ENCODE measurements at regions not wholly inside any gene's neighbourhood (a gene's known extent, or its start where the extent isn't known, plus 50 kb on each side); places are given as distances from the start of the nearest gene placed in this dataset.
"Not testable (repeated sequence)": the region's sequence is repeated elsewhere in the genome, so short reads cannot be mapped to it uniquely, and the experiment has no call there.

DNA sequence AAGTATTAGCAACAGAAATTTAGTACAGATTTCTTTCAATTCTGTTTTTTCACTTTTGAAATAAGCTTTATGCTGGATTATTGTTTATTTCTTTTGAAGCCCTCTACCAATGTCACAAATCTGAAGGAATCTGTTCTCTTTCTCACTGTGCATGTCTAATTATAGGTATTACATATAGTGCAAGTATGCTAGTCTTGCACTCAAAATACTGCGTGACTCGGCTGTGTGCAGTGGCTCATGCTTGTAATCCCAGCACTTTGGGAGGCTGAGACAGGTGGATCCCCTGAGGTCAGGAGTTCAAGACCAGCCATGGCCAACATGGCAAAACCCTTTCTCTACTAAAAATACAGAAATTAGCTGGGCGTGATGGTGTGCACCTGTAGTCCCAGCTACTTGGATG lies 95.8 kb upstream of the PLAAT1 start:
- CTCF ChIA-PET, result no interaction called here
- POLR2A ChIA-PET, result no interaction called here
- no peaks in the 10 kb centered on the region for H3K9me3 ChIP-seq
- DNase-seq, result no peak
- TF ChIP-seq, protein P1, sequence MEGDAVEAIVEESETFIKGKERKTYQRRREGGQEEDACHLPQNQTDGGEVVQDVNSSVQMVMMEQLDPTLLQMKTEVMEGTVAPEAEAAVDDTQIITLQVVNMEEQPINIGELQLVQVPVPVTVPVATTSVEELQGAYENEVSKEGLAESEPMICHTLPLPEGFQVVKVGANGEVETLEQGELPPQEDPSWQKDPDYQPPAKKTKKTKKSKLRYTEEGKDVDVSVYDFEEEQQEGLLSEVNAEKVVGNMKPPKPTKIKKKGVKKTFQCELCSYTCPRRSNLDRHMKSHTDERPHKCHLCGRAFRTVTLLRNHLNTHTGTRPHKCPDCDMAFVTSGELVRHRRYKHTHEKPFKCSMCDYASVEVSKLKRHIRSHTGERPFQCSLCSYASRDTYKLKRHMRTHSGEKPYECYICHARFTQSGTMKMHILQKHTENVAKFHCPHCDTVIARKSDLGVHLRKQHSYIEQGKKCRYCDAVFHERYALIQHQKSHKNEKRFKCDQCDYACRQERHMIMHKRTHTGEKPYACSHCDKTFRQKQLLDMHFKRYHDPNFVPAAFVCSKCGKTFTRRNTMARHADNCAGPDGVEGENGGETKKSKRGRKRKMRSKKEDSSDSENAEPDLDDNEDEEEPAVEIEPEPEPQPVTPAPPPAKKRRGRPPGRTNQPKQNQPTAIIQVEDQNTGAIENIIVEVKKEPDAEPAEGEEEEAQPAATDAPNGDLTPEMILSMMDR (IDR thresholded peaks at IDR 0.05; ENCODE audit: insufficient read depth in 1 of 2, low read depth in 1 of 2, low read length in 1 of 2, severe bottlenecking in 1 of 2, unreplicated experiment in 1 of 2), result no peak
- Mint-ChIP-seq H3K27me3 (ENCODE audit: insufficient read depth, unreplicated experiment) (peaks cover 3% of the 10 kb centered on the region), H3K4me1 (ENCODE audit: low read depth, unreplicated experiment) (no peaks in the 10 kb centered on the region), H3K36me3 (ENCODE audit: insufficient read depth, unreplicated experiment) (no peaks in the 10 kb centered on the region), H3K9me3 (ENCODE audit: unreplicated experiment) (no peaks in the 10 kb centered on the region), H3K27ac (ENCODE audit: unreplicated experiment) (no peak overlapping the region), H3K4me3 (ENCODE audit: unreplicated experiment) (no peak overlapping the region)
- no peaks in the 10 kb centered on the region for H3K36me3 ChIP-seq (ENCODE audit: control insufficient read depth, insufficient read depth, low read length)
- no TSS peak for BruUV-seq (replicated peaks)
- no peaks in the 10 kb centered on the region for H3K27me3 ChIP-seq (replicated peaks; ENCODE audit: control insufficient read depth, insufficient read depth, low read length)
- no peaks in the 10 kb centered on the region for H3K4me1 ChIP-seq
- intact Hi-C loops (cut with micrococcal nuclease; ENCODE audit: unreplicated experiment), result no loop called here
- H3K4me3 ChIP-seq (ENCODE audit: low read depth, low read length), result no peak overlapping the region

GRCh38 chr3:193148688-193149473 lies 92.1 kb upstream of the PLAAT1 start:
- ChIA-PET POLR2A (no interaction called here), CTCF (no interaction called here)
- Mint-ChIP-seq H3K36me3 (ENCODE audit: insufficient read depth, unreplicated experiment) (no peaks in the 10 kb centered on the region), H3K4me3 (ENCODE audit: unreplicated experiment) (no peak overlapping the region), H3K27ac (ENCODE audit: unreplicated experiment) (no peak overlapping the region), H3K27me3 (ENCODE audit: insufficient read depth, unreplicated experiment) (no peaks in the 10 kb centered on the region), H3K9me3 (ENCODE audit: unreplicated experiment) (no peaks in the 10 kb centered on the region), H3K4me1 (ENCODE audit: low read depth, unreplicated experiment) (no peaks in the 10 kb centered on the region)
- Histone ChIP-seq H3K4me1 (no peaks in the 10 kb centered on the region), H3K36me3 (ENCODE audit: control insufficient read depth, insufficient read depth, low read length) (no peaks in the 10 kb centered on the region), H3K9me3 (no peaks in the 10 kb centered on the region), H3K27me3 (replicated peaks; ENCODE audit: control insufficient read depth, insufficient read depth, low read length) (no peaks in the 10 kb centered on the region), H3K4me3 (ENCODE audit: low read depth, low read length) (no peak overlapping the region)
- TF ChIP-seq, protein P1 (IDR thresholded peaks at IDR 0.05; ENCODE audit: insufficient read depth in 1 of 2, low read depth in 1 of 2, low read length in 1 of 2, severe bottlenecking in 1 of 2, unreplicated experiment in 1 of 2), result no peak
- DNase-seq, result no peak
- BruUV-seq (replicated peaks), result no TSS peak
- intact Hi-C loops (cut with micrococcal nuclease; ENCODE audit: unreplicated experiment), result no loop called here

- no peak overlapping the region for H3K4me3 Mint-ChIP-seq (ENCODE audit: unreplicated experiment)
- Histone ChIP-seq H3K4me1 (no peaks in the 10 kb centered on the region), H3K4me3 (ENCODE audit: low read depth, low read length) (no peak overlapping the region), H3K36me3 (ENCODE audit: control insufficient read depth, insufficient read depth, low read length) (no peaks in the 10 kb centered on the region), H3K9me3 (no peaks in the 10 kb centered on the region), H3K27me3 (replicated peaks; ENCODE audit: control insufficient read depth, insufficient read depth, low read length) (no peaks in the 10 kb centered on the region)
- intact Hi-C loops (cut with micrococcal nuclease; ENCODE audit: unreplicated experiment), result no loop called here
- CTCF ChIA-PET, result no interaction called here
- no peaks in the 10 kb centered on the region for H3K36me3 Mint-ChIP-seq (ENCODE audit: insufficient read depth, unreplicated experiment)
- no peaks in the 10 kb centered on the region for H3K4me1 Mint-ChIP-seq (ENCODE audit: low read depth, unreplicated experiment)
- no peaks in the 10 kb centered on the region for H3K27me3 Mint-ChIP-seq (ENCODE audit: insufficient read depth, unreplicated experiment)
- H3K27ac Mint-ChIP-seq (ENCODE audit: unreplicated experiment), result no peak overlapping the region
- H3K9me3 Mint-ChIP-seq (ENCODE audit: unreplicated experiment), result no peaks in the 10 kb centered on the region
- POLR2A ChIA-PET, result no interaction called here
- TF ChIP-seq, protein P1 (IDR thresholded peaks at IDR 0.05; ENCODE audit: insufficient read depth in 1 of 2, low read depth in 1 of 2, low read length in 1 of 2, severe bottlenecking in 1 of 2, unreplicated experiment in 1 of 2), result no peak
- no TSS peak for BruUV-seq (replicated peaks)
- DNase-seq, result no peak
These were observed 91.0 kb upstream of the PLAAT1 start for GRCh38 chr3:193149998-193150397.

DNA sequence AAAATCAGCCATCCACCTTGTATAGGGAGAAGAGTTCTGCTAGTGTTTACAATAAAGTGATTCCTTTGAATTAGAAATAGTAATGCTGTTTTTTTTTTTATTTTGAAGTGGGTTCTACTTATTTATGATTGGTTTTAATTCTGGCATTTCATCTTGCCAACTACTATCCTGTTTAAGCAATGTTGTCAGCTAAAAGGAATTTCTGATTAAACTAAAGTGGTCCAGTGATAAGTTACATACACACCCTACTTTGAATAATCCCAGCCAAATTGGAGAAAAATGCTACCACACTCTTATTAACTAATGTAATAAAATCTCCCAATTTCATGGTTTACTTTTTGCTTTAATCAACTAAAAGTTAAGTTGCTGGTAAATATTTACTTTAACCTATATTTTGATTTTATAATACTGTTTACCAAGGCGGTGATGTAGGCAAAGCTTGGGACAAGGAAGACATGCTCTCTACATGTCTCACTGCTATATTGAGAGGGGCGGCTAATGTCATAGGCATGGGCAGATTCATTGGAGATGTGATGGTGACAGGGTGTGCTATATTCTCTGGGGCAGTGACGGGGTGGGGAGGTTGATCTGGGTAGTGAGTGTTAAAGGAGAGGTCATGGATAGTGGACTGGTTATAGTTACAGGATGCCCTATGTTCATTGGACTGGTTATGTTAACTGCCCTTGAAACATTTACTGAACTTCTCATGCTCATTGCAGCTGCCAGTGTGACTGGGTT lies 85.8 kb upstream of the PLAAT1 start:
- H3K4me3 Mint-ChIP-seq (ENCODE audit: unreplicated experiment); intact Hi-C loops (cut with micrococcal nuclease; ENCODE audit: unreplicated experiment); H3K36me3 Mint-ChIP-seq (ENCODE audit: insufficient read depth, unreplicated experiment); H3K9me3 ChIP-seq; H3K27ac Mint-ChIP-seq (ENCODE audit: unreplicated experiment); BruUV-seq (replicated peaks); H3K4me3 ChIP-seq (ENCODE audit: low read depth, low read length); H3K36me3 ChIP-seq (ENCODE audit: control insufficient read depth, insufficient read depth, low read length); H3K9me3 Mint-ChIP-seq (ENCODE audit: unreplicated experiment); POLR2A ChIA-PET; H3K27me3 ChIP-seq (replicated peaks; ENCODE audit: control insufficient read depth, insufficient read depth, low read length); H3K4me1 Mint-ChIP-seq (ENCODE audit: low read depth, unreplicated experiment); DNase-seq; H3K4me1 ChIP-seq; CTCF ChIA-PET: not testable (repeated sequence)
- peaks cover 12% of the 10 kb centered on the region for H3K27me3 Mint-ChIP-seq (ENCODE audit: insufficient read depth, unreplicated experiment)

Data from Caco-2 (cell line).